Right cardiac atrium (tissue), 5 donors: ENCODE measurements at regions not wholly inside any gene's neighbourhood (a gene's known extent, or its start where the extent isn't known, plus 50 kb on each side); places are given as distances from the start of the nearest gene placed in this dataset.
A peak's percentile ranks its signal among the peaks of the same experiment; 100 is the strongest.

ENCODE experiments used
- ATAC-seq, 2 donors: fragments of 200-7000 bp; cut with Tn5 transposase; one replicate each; pipeline versions ENCODE4 v1.8.0 to v1.9.1; 2020; ENCODE audit warnings: moderate library complexity in 2 of 2, mild to moderate bottlenecking in 1 of 2
- DNase-seq, 3 donors: peaks; one replicate each; pipeline ENCODE4 v3.0.0-alpha.2; 2020
- H3K27ac ChIP-seq: one replicate; pipeline ENCODE4 v1.5.1; 2013; ENCODE audit warnings: mild to moderate bottlenecking, low read length, control low read depth, moderate library complexity
- H3K27me3 ChIP-seq: one replicate; pipeline ENCODE4 v1.6.1; 2013; ENCODE audit not compliant: control insufficient read depth, insufficient read depth
- H3K4me1 ChIP-seq: one replicate; pipeline ENCODE4 v1.6.1; 2013; ENCODE audit warnings: low read length; ENCODE audit not compliant: control insufficient read depth, insufficient read depth
- H3K4me3 ChIP-seq: one replicate; pipeline ENCODE4 v1.5.1; 2013; ENCODE audit warnings: low read length, control low read depth
- H3K9me3 ChIP-seq: one replicate; pipeline ENCODE4 v1.6.1; 2013; ENCODE audit warnings: low read length; ENCODE audit not compliant: control insufficient read depth
- WGBS: extraction: QIAGEN DNeasy Blood & Tissue Kit; methylation state at CpG from one replicate; pipeline ENCODE4 v1.1.7; 2013; 5-methylcytosine and 5-hydroxymethylcytosine counted together
- intact Hi-C, 4 donors: fragments of 100-400 bp; cut with DNase I; formaldehyde crosslinking; loops; one replicate each; pipeline versions ENCODE4 v1.11.0 to v1.14.0; 2022 to 2023
- donor health status: healthy with polysubstance abuse.
- donor health status: DM: no; HTN: yes; CAD: no.
- donor health status: DM: no; HTN: no; CAD: no.
- donor health status: DM: no; HTN: yes; CAD: no; lungs with severe emphysema.
- donor health status: DM: yes; HTN: yes; CAD: no.

- DNase-seq, result no peak
- H3K27ac ChIP-seq, result no peak overlapping the region
- intact Hi-C loops, result no loop called here
- H3K4me1 ChIP-seq, result no peaks in the 10 kb centered on the region
- WGBS, result 94% methylated on average over 2 of the region's 2 CpGs
- no peaks in the 10 kb centered on the region for H3K27me3 ChIP-seq
- no peak for ATAC-seq
- no peak overlapping the region for H3K4me3 ChIP-seq
- H3K9me3 ChIP-seq, result no peaks in the 10 kb centered on the region
These were observed 119.3 kb downstream of the PDHA2 start for GRCh38 chr4:95959182-95959581.

- H3K27me3 ChIP-seq, result no peaks in the 10 kb centered on the region
- H3K9me3 ChIP-seq, result no peaks in the 10 kb centered on the region
- intact Hi-C loops, result no loop called here
- H3K27ac ChIP-seq, result no peak overlapping the region
- DNase-seq (no peak), ATAC-seq (no peak)
- WGBS, result 79% methylated on average over 2 of the region's 2 CpGs
- no peaks in the 10 kb centered on the region for H3K4me1 ChIP-seq
- no peak overlapping the region for H3K4me3 ChIP-seq
These were observed 119.7 kb downstream of the PDHA2 start for GRCh38 chr4:95959633-95960032.

GRCh38 chr4:95963456-95963855 lies 123.6 kb downstream of the PDHA2 start:
- ATAC-seq, result no peak
- 69% methylated on average over 3 of the region's 3 CpGs for WGBS
- no peaks in the 10 kb centered on the region for H3K4me1 ChIP-seq

GRCh38 chr4:95979961-95980876 lies 140.3 kb downstream of the PDHA2 start:
- 87% methylated on average over 13 of the region's 13 CpGs for WGBS
- Histone ChIP-seq H3K4me3 (no peak overlapping the region), H3K9me3 (no peaks in the 10 kb centered on the region), H3K27me3 (no peaks in the 10 kb centered on the region), H3K4me1 (no peaks in the 10 kb centered on the region), H3K27ac (no peak overlapping the region)
- ATAC-seq (peak; percentile 37 to 50), DNase-seq (peak in 1 of 3 donors; percentile 37)
- intact Hi-C loops, result no loop called here

More at GRCh38 chr4:95963456-95963855, 123.6 kb downstream of the PDHA2 start:
- Histone ChIP-seq H3K27me3 (no peaks in the 10 kb centered on the region), H3K4me3 (no peak overlapping the region), H3K27ac (no peak overlapping the region), H3K9me3 (no peaks in the 10 kb centered on the region)
- DNase-seq, result no peak
- intact Hi-C loops, result no loop called here

GRCh38 chr4:95980877-95981360 lies 141.0 kb downstream of the PDHA2 start:
- DNase-seq, result peak in 1 of 3 donors; percentile 9
- Histone ChIP-seq H3K4me3 (no peak overlapping the region), H3K27ac (no peak overlapping the region)

GRCh38 chr4:95981591-95981990 lies 141.7 kb downstream of the PDHA2 start:
- 87% methylated on average over 2 of the region's 2 CpGs for WGBS
- intact Hi-C loops, result no loop called here
- DNase-seq, result no peak

More at GRCh38 chr4:95980877-95981360, 141.0 kb downstream of the PDHA2 start:
- ATAC-seq, result no peak
- Histone ChIP-seq H3K27me3 (no peaks in the 10 kb centered on the region), H3K4me1 (no peaks in the 10 kb centered on the region), H3K9me3 (no peaks in the 10 kb centered on the region)
- intact Hi-C loops, result no loop called here
- 81% methylated on average over 3 of the region's 3 CpGs for WGBS

GRCh38 chr4:95982516-95982915 lies 142.6 kb downstream of the PDHA2 start:
- Histone ChIP-seq H3K9me3 (no peaks in the 10 kb centered on the region), H3K4me3 (no peak overlapping the region), H3K27ac (no peak overlapping the region), H3K4me1 (no peaks in the 10 kb centered on the region), H3K27me3 (no peaks in the 10 kb centered on the region)
- intact Hi-C loops, result no loop called here
- WGBS, result 82% methylated on average over 1 of the region's 1 CpG
- DNase-seq (no peak), ATAC-seq (no peak)

More at GRCh38 chr4:95981591-95981990, 141.7 kb downstream of the PDHA2 start:
- Histone ChIP-seq H3K9me3 (no peaks in the 10 kb centered on the region), H3K27ac (no peak overlapping the region), H3K27me3 (no peaks in the 10 kb centered on the region), H3K4me1 (no peaks in the 10 kb centered on the region), H3K4me3 (no peak overlapping the region)
- ATAC-seq, result peak in 1 of 2 donors; percentile 52

- no peak for DNase-seq
- Histone ChIP-seq H3K9me3 (no peaks in the 10 kb centered on the region), H3K27ac (no peak overlapping the region), H3K4me1 (no peaks in the 10 kb centered on the region), H3K4me3 (no peak overlapping the region), H3K27me3 (no peaks in the 10 kb centered on the region)
- WGBS, result 65% methylated on average over 6 of the region's 6 CpGs
- intact Hi-C loops, result no loop called here
- no peak for ATAC-seq
These were observed 144.2 kb downstream of the PDHA2 start for GRCh38 chr4:95984081-95984480.

- no peaks in the 10 kb centered on the region for H3K27me3 ChIP-seq
- DNase-seq (no peak), ATAC-seq (no peak)
- H3K9me3 ChIP-seq, result no peaks in the 10 kb centered on the region
- no peaks in the 10 kb centered on the region for H3K4me1 ChIP-seq
- 84% methylated on average over 4 of the region's 4 CpGs for WGBS
- no peak overlapping the region for H3K27ac ChIP-seq
- intact Hi-C loops, result no loop called here
- H3K4me3 ChIP-seq, result no peak overlapping the region
These were observed 145.2 kb downstream of the PDHA2 start for GRCh38 chr4:95985051-95985450.

- Histone ChIP-seq H3K27ac (no peak overlapping the region), H3K27me3 (no peaks in the 10 kb centered on the region), H3K9me3 (no peaks in the 10 kb centered on the region), H3K4me1 (no peaks in the 10 kb centered on the region), H3K4me3 (no peak overlapping the region)
- DNase-seq, result no peak
- intact Hi-C loops, result no loop called here
- 89% methylated on average over 4 of the region's 4 CpGs for WGBS
- ATAC-seq, result no peak
These were observed 146.1 kb downstream of the PDHA2 start for GRCh38 chr4:95985791-95986550.

GRCh38 chr4:95987851-95988250 lies 148.0 kb downstream of the PDHA2 start:
- Histone ChIP-seq H3K27ac (no peak overlapping the region), H3K4me1 (no peaks in the 10 kb centered on the region), H3K9me3 (no peaks in the 10 kb centered on the region), H3K27me3 (no peaks in the 10 kb centered on the region), H3K4me3 (no peak overlapping the region)
- no peak for ATAC-seq
- intact Hi-C loops, result no loop called here
- DNase-seq, result no peak
